ENCODE measurements at regions not wholly inside any gene's neighbourhood (a gene's known extent, or its start where the extent isn't known, plus 50 kb on each side); places are given as distances from the start of the nearest gene placed in this dataset.

DNA sequence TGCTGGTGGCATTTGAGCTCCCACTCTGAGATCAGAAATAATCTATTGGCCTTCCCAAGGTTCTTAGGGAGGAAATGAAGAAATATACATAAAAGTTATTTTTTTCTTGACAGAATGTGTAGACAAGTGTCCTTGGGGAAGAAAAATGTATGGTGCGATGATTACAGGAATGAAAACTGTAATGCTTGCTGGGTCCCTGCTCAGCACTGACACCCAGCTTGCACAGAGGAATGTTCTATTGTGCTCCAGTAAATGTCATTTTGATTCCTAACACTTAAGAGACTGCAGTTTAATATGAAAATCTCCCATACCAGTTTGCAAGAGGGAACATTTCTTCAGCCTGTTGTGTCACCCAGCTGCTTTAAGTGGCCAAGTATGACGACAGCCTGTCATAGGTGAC, 271.3 kb upstream of the TPM1 start:
- dilution Hi-C loops (cut with MboI; ENCODE audit: extremely low pct_ligation_motif_present, low sequenced_read_pairs): loop anchor here (25.0 kb wide), 1 partner anchor 266 kb away; the partner anchor contains the start of gene TPM1
- no peak overlapping the region for H3K9ac ChIP-seq (ENCODE audit: control insufficient read depth, extremely low read depth, insufficient read depth, low read length)
- FAIRE-seq (no peak), DNase-seq (ENCODE audit: low read depth, low spot score) (no peak)
- H3K9me1 ChIP-seq (ENCODE audit: control insufficient read depth, extremely low read depth, insufficient read depth, low read length): no peaks in the 10 kb centered on the region
- peaks cover 7 to 19% of the 10 kb centered on the region in 2 experiments for H3K36me3 ChIP-seq (ENCODE audit: control insufficient read depth in 2 of 2, extremely low read depth in 1 of 2, insufficient read depth in 2 of 2, low read length in 2 of 2)
- H4K20me1 ChIP-seq (ENCODE audit: control insufficient read depth, extremely low read depth, insufficient read depth, low read length): no peaks in the 10 kb centered on the region
- no peaks in the 10 kb centered on the region for H3K27me3 ChIP-seq (ENCODE audit: control insufficient read depth, extremely low read depth, insufficient read depth, low read length)
- no peak overlapping the region for H3K4me3 ChIP-seq (ENCODE audit: control insufficient read depth in 2 of 3, extremely low read depth in 1 of 3, insufficient read depth in 2 of 3, low read depth in 1 of 3, low read length in 3 of 3)
- H3K79me2 ChIP-seq (ENCODE audit: control insufficient read depth, insufficient read depth, low read length): no peaks in the 10 kb centered on the region
- no peaks in the 10 kb centered on the region for H3K9me3 ChIP-seq (ENCODE audit: control insufficient read depth, low read depth, low read length)
- peak overlapping the region; percentile 65 for H3K4me2 ChIP-seq (ENCODE audit: control insufficient read depth, extremely low read depth, insufficient read depth, low read depth, low read length)
- TF ChIP-seq, protein P1, sequence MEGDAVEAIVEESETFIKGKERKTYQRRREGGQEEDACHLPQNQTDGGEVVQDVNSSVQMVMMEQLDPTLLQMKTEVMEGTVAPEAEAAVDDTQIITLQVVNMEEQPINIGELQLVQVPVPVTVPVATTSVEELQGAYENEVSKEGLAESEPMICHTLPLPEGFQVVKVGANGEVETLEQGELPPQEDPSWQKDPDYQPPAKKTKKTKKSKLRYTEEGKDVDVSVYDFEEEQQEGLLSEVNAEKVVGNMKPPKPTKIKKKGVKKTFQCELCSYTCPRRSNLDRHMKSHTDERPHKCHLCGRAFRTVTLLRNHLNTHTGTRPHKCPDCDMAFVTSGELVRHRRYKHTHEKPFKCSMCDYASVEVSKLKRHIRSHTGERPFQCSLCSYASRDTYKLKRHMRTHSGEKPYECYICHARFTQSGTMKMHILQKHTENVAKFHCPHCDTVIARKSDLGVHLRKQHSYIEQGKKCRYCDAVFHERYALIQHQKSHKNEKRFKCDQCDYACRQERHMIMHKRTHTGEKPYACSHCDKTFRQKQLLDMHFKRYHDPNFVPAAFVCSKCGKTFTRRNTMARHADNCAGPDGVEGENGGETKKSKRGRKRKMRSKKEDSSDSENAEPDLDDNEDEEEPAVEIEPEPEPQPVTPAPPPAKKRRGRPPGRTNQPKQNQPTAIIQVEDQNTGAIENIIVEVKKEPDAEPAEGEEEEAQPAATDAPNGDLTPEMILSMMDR (optimal IDR thresholded peaks at IDR 0.05 in 1 of 3, IDR thresholded peaks at IDR 0.05 in 1 of 3, conservative IDR thresholded peaks at IDR 0.05 in 1 of 3; ENCODE audit: extremely low read depth in 1 of 3, insufficient read depth in 2 of 3, low read length in 3 of 3): no peak
- no peak for TF ChIP-seq EZH2 (IDR thresholded peaks at IDR 0.05; ENCODE audit: low read length)
- H3K27ac ChIP-seq (ENCODE audit: control insufficient read depth, insufficient read depth, low read length): peak overlapping the region; percentile 93
- peaks cover 28% of the 10 kb centered on the region for H3K4me1 ChIP-seq (ENCODE audit: control insufficient read depth, extremely low read depth, insufficient read depth, low read length)
- H2AFZ ChIP-seq (ENCODE audit: control insufficient read depth, low read length): no peak overlapping the region

DNA sequence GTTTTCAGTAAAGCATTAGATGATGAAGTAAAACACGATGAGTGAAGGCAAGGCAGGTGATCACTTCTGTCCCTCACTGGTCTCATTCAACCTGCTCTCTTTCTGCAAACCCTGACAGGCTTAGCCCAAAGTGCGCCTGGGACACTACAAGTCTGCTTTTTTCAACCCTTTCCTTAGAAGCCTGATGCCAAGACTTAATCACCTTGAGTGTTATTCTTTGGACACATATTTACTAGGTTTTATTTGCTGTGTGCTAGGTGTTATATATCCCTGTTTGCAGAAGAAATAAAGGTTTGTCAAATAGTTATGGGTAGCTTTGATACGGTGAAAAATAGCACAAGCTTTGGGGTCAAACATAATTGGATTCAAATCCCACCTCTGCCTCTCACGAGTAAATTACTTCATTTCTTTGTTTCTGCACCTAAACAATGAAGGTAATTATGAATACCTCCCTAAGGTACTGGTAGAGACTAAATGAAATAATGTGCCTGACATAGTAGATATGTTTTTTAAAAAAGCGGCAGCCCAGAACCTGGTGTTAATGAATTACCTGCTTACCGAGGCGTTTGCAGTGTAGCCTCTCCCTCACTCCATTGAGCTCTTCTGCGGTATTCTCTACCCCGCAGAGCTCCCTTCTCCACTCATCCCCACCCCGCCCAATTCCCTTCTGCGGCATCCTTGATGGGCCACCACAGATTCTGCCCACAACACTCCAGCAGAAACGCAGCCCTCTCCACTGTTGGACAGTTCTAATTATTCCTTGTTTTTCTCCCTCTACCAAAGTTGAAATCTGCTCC, 269.0 kb upstream of the TPM1 start:
- TF ChIP-seq, protein P1 (optimal IDR thresholded peaks at IDR 0.05 in 1 of 3, IDR thresholded peaks at IDR 0.05 in 1 of 3, conservative IDR thresholded peaks at IDR 0.05 in 1 of 3; ENCODE audit: extremely low read depth in 1 of 3, insufficient read depth in 2 of 3, low read length in 3 of 3): no peak
- TF ChIP-seq EZH2 (IDR thresholded peaks at IDR 0.05; ENCODE audit: low read length): no peak
- H3K4me3 ChIP-seq (ENCODE audit: control insufficient read depth in 2 of 3, extremely low read depth in 1 of 3, insufficient read depth in 2 of 3, low read depth in 1 of 3, low read length in 3 of 3): no peak overlapping the region
- dilution Hi-C loops (cut with MboI; ENCODE audit: extremely low pct_ligation_motif_present, low sequenced_read_pairs): loop anchor here (25.0 kb wide), 1 partner anchor 264 kb away; the partner anchor contains the start of gene TPM1
- no peak for FAIRE-seq
- no peak overlapping the region for H3K27ac ChIP-seq (ENCODE audit: control insufficient read depth, insufficient read depth, low read length)
- no peaks in the 10 kb centered on the region for H3K9me1 ChIP-seq (ENCODE audit: control insufficient read depth, extremely low read depth, insufficient read depth, low read length)
- peaks cover 0 to 17% of the 10 kb centered on the region in 2 experiments for H3K36me3 ChIP-seq (ENCODE audit: control insufficient read depth in 2 of 2, extremely low read depth in 1 of 2, insufficient read depth in 2 of 2, low read length in 2 of 2)
- H3K79me2 ChIP-seq (ENCODE audit: control insufficient read depth, insufficient read depth, low read length): no peaks in the 10 kb centered on the region
- no peak overlapping the region for H3K4me2 ChIP-seq (ENCODE audit: control insufficient read depth, extremely low read depth, insufficient read depth, low read depth, low read length)
- no peak overlapping the region for H2AFZ ChIP-seq (ENCODE audit: control insufficient read depth, low read length)
- no peaks in the 10 kb centered on the region for H3K27me3 ChIP-seq (ENCODE audit: control insufficient read depth, extremely low read depth, insufficient read depth, low read length)
- no peak overlapping the region for H3K9ac ChIP-seq (ENCODE audit: control insufficient read depth, extremely low read depth, insufficient read depth, low read length)
- H3K4me1 ChIP-seq (ENCODE audit: control insufficient read depth, extremely low read depth, insufficient read depth, low read length): peaks cover 28% of the 10 kb centered on the region
- no peaks in the 10 kb centered on the region for H4K20me1 ChIP-seq (ENCODE audit: control insufficient read depth, extremely low read depth, insufficient read depth, low read length)
- H3K9me3 ChIP-seq (ENCODE audit: control insufficient read depth, low read depth, low read length): no peaks in the 10 kb centered on the region
- no peak for DNase-seq (ENCODE audit: low read depth, low spot score)

All from keratinocyte (primary cell).